ENCODE measurements at regions not wholly inside any gene's neighbourhood (a gene's known extent, or its start where the extent isn't known, plus 50 kb on each side); places are given as distances from the start of the nearest gene placed in this dataset.

DNA sequence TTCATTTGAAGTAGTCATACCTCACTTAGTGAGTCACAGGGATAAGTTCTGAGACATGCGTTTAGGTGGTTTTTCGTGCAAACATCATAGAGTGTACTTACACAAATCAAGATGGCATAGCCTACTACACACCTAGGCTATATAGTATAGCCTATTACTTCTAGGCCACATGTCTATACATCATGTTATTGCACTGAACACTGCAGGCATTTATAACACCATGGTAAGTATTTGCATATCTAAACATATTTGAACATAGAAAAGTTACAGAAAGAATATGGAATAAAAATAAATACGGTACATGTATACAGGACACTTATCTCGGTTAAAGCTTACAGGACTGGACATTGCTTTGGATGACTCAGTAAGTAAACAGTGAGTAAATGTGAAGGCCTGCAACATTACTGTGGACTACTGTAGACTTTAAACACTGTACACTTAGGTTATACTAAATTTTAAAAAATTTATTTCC is 670.6 kb downstream of the SLC16A7 start:
- no peaks in the 10 kb centered on the region for H3F3A ChIP-seq (ENCODE audit: low read depth)
- no peak overlapping the region for H3K4me2 ChIP-seq
- no peaks in the 10 kb centered on the region for H3K4me1 Mint-ChIP-seq
- H3K27ac Mint-ChIP-seq = no peak overlapping the region
- no peaks in the 10 kb centered on the region for H3K9me3 Mint-ChIP-seq
- H3K79me2 ChIP-seq (ENCODE audit: low read depth) = no peaks in the 10 kb centered on the region
- H3K36me3 ChIP-seq = no peaks in the 10 kb centered on the region
- no peak for TF ChIP-seq EZH2phosphoT487 (IDR thresholded peaks at IDR 0.05)
- no peak for TF ChIP-seq EZH2 (IDR thresholded peaks at IDR 0.05)
- TF ChIP-seq CTCF (IDR thresholded peaks at IDR 0.05) = no peak
- H3K27ac ChIP-seq = no peak overlapping the region
- H3K27me3 Mint-ChIP-seq (ENCODE audit: insufficient read depth, low read depth) = no peaks in the 10 kb centered on the region
- H2AFZ ChIP-seq (replicated peaks) = no peak overlapping the region
- no peaks in the 10 kb centered on the region for H3K27me3 ChIP-seq
- H3K4me1 ChIP-seq = no peaks in the 10 kb centered on the region
- H3K4me3 ChIP-seq = no peak overlapping the region
- DNase-seq (ENCODE audit: low spot score) = no peak
- no peak overlapping the region for H3K9ac ChIP-seq
- no peaks in the 10 kb centered on the region for H3K36me3 Mint-ChIP-seq
- no peak overlapping the region for H3K4me3 Mint-ChIP-seq
- H3K9me3 ChIP-seq (ENCODE audit: low read depth) = no peaks in the 10 kb centered on the region
- no peaks in the 10 kb centered on the region for H4K20me1 ChIP-seq (ENCODE audit: low read depth)

- TF ChIP-seq EZH2phosphoT487 (IDR thresholded peaks at IDR 0.05) = no peak
- no peak for TF ChIP-seq EZH2 (IDR thresholded peaks at IDR 0.05)
- TF ChIP-seq CTCF (IDR thresholded peaks at IDR 0.05) = no peak
- Histone ChIP-seq H2AFZ (replicated peaks) (no peak overlapping the region), H3K4me2 (no peak overlapping the region), H3K4me3 (no peak overlapping the region), H4K20me1 (ENCODE audit: low read depth) (no peaks in the 10 kb centered on the region), H3K27ac (no peak overlapping the region), H3K27me3 (no peaks in the 10 kb centered on the region), H3K9me3 (ENCODE audit: low read depth) (no peaks in the 10 kb centered on the region), H3K4me1 (no peaks in the 10 kb centered on the region), H3K9ac (no peak overlapping the region), H3F3A (ENCODE audit: low read depth) (no peaks in the 10 kb centered on the region), H3K79me2 (ENCODE audit: low read depth) (no peaks in the 10 kb centered on the region), H3K36me3 (no peaks in the 10 kb centered on the region)
- H3K4me3 Mint-ChIP-seq = no peak overlapping the region
- no peaks in the 10 kb centered on the region for H3K36me3 Mint-ChIP-seq
- no peaks in the 10 kb centered on the region for H3K27me3 Mint-ChIP-seq (ENCODE audit: insufficient read depth, low read depth)
- H3K4me1 Mint-ChIP-seq = no peaks in the 10 kb centered on the region
- no peaks in the 10 kb centered on the region for H3K9me3 Mint-ChIP-seq
- H3K27ac Mint-ChIP-seq = no peak overlapping the region
- no peak for DNase-seq (ENCODE audit: low spot score)
Measured at GRCh38 chr12:60269611-60270269, 673.9 kb downstream of the SLC16A7 start.

- Mint-ChIP-seq H3K4me3 (no peak overlapping the region), H3K27me3 (ENCODE audit: insufficient read depth, low read depth) (no peaks in the 10 kb centered on the region), H3K36me3 (no peaks in the 10 kb centered on the region), H3K4me1 (no peaks in the 10 kb centered on the region), H3K9me3 (no peaks in the 10 kb centered on the region), H3K27ac (no peak overlapping the region)
- H3K27ac ChIP-seq = no peak overlapping the region
- H3K9me3 ChIP-seq (ENCODE audit: low read depth) = no peaks in the 10 kb centered on the region
- H4K20me1 ChIP-seq (ENCODE audit: low read depth) = no peaks in the 10 kb centered on the region
- TF ChIP-seq EZH2 (IDR thresholded peaks at IDR 0.05) (no peak), CTCF (IDR thresholded peaks at IDR 0.05) (no peak), EZH2phosphoT487 (IDR thresholded peaks at IDR 0.05) (no peak)
- no peaks in the 10 kb centered on the region for H3F3A ChIP-seq (ENCODE audit: low read depth)
- H3K4me2 ChIP-seq = no peak overlapping the region
- H2AFZ ChIP-seq (replicated peaks) = no peak overlapping the region
- H3K9ac ChIP-seq = no peak overlapping the region
- H3K27me3 ChIP-seq = no peaks in the 10 kb centered on the region
- no peaks in the 10 kb centered on the region for H3K4me1 ChIP-seq
- H3K79me2 ChIP-seq (ENCODE audit: low read depth) = no peaks in the 10 kb centered on the region
- DNase-seq (ENCODE audit: low spot score) = no peak
- H3K4me3 ChIP-seq = no peak overlapping the region
- H3K36me3 ChIP-seq = no peaks in the 10 kb centered on the region
Measured at GRCh38 chr12:60271816-60272215, 676.0 kb downstream of the SLC16A7 start.
